GM23338 (cell line): ENCODE measurements at regions not wholly inside any gene's neighbourhood (a gene's known extent, or its start where the extent isn't known, plus 50 kb on each side); places are given as distances from the start of the nearest gene placed in this dataset.

ENCODE experiments used
- ATAC-seq: fragments of 200-7000 bp; cut with Tn5 transposase; 3 replicates; pipeline ENCODE4 v1.9.1; 2020
- DNase-seq: peaks from one replicate; pipeline ENCODE4 v3.0.0-alpha.2; 2015; ENCODE audit warnings: low spot score
- H2AFZ ChIP-seq: fragments of 200-600 bp; sonication (generic); 2 replicates; pipeline ENCODE4 v1.8.0; 2016; ENCODE audit warnings: antibody characterized with exemption, mild to moderate bottlenecking, moderate library complexity
- H3F3A ChIP-seq: fragments of 200-600 bp; sonication (generic); replicated peaks from 2 replicates; pipeline ENCODE4 v1.8.0; 2017; ENCODE audit warnings: antibody characterized with exemption, mixed run types, low read depth
- H3K27ac ChIP-seq: fragments of 200-600 bp; sonication (generic); 2 replicates; pipeline ENCODE4 v1.6.1; 2016; ENCODE audit warnings: low read depth
- H3K27me3 ChIP-seq: fragments of 200-600 bp; sonication (generic); 2 replicates; pipeline ENCODE4 v1.8.0; 2016; ENCODE audit warnings: mild to moderate bottlenecking, mixed run types, moderate library complexity; ENCODE audit not compliant: insufficient read depth
- H3K36me3 ChIP-seq: fragments of 200-600 bp; sonication (generic); 2 replicates; pipeline ENCODE4 v1.8.0; 2016; ENCODE audit warnings: mild to moderate bottlenecking; ENCODE audit not compliant: insufficient read depth
- H3K4me1 ChIP-seq: fragments of 200-600 bp; sonication (generic); 2 replicates; pipeline ENCODE4 v1.8.0; 2016; ENCODE audit warnings: mild to moderate bottlenecking, moderate library complexity; ENCODE audit not compliant: insufficient read depth
- H3K4me2 ChIP-seq: fragments of 200-600 bp; sonication (generic); 2 replicates; pipeline ENCODE4 v1.7.1; 2017; ENCODE audit warnings: mixed run types
- H3K4me3 ChIP-seq: fragments of 200-600 bp; sonication (generic); 2 replicates; pipeline ENCODE4 v1.6.1; 2016; ENCODE audit warnings: mixed run types
- H3K79me2 ChIP-seq: fragments of 200-600 bp; sonication (generic); replicated peaks from 2 replicates; pipeline ENCODE4 v1.8.0; 2017; ENCODE audit warnings: mild to moderate bottlenecking; ENCODE audit not compliant: insufficient read depth
- H3K9me2 ChIP-seq: fragments of 200-600 bp; sonication (generic); 2 replicates; pipeline ENCODE4 v1.8.0; 2017; ENCODE audit not compliant: insufficient read depth
- H4K20me1 ChIP-seq: fragments of 200-600 bp; sonication (generic); replicated peaks from 2 replicates; pipeline ENCODE4 v1.8.0; 2017; ENCODE audit warnings: mild to moderate bottlenecking; ENCODE audit not compliant: insufficient read depth
- H3K27ac Mint-ChIP-seq: 2 replicates; pipeline ENCODE4 v1.8.0; 2020; ENCODE audit warnings: inconsistent platforms, mild to moderate bottlenecking, moderate library complexity, mixed read lengths
- H3K27me3 Mint-ChIP-seq: 3 replicates; pipeline ENCODE4 v1.8.0; 2022; ENCODE audit warnings: low read depth, mild to moderate bottlenecking, moderate library complexity, mixed read lengths, inconsistent platforms; ENCODE audit not compliant: insufficient read depth, poor library complexity
- H3K36me3 Mint-ChIP-seq: 3 replicates; pipeline ENCODE4 v1.8.0; 2021; ENCODE audit warnings: low read depth, mild to moderate bottlenecking, inconsistent platforms, moderate library complexity, mixed read lengths
- H3K4me1 Mint-ChIP-seq: 3 replicates; pipeline ENCODE4 v1.8.0; 2020; ENCODE audit warnings: mild to moderate bottlenecking, inconsistent platforms, mixed read lengths
- H3K4me3 Mint-ChIP-seq: 3 replicates; pipeline ENCODE4 v1.8.0; 2021; ENCODE audit warnings: moderate library complexity, mild to moderate bottlenecking, inconsistent platforms, mixed read lengths
- H3K9me3 Mint-ChIP-seq: 3 replicates; pipeline ENCODE4 v1.8.0; 2020; ENCODE audit warnings: moderate library complexity, mild to moderate bottlenecking, inconsistent platforms, mixed read lengths
- CREB1 ChIP-seq: fragments of 250-450 bp; sonication (Bioruptor Pico); IDR thresholded peaks from 2 replicates; pipeline ENCODE4 v1.5.0; 2020; ENCODE audit warnings: low read depth, mild to moderate bottlenecking, moderate library complexity
- CTCF ChIP-seq, 2 experiments: fragments of 200-600 bp in 1 of 2; sonication (generic) in 1 of 2; conservative IDR thresholded peaks; 2 replicates each; pipeline versions ENCODE4 v1.5.1 to v1.6.1; 2016 to 2017; ENCODE audit warnings: antibody characterized with exemption in 2 of 2, low read depth in 2 of 2, mild to moderate bottlenecking in 2 of 2, moderate library complexity in 1 of 2
- ETS1 ChIP-seq: IDR thresholded peaks from 2 replicates; pipeline ENCODE4 v1.6.1; 2016; ENCODE audit warnings: antibody characterized with exemption
- EZH2 ChIP-seq: fragments of 200-600 bp; sonication (generic); IDR thresholded peaks from one replicate; pipeline ENCODE4 v1.8.0; 2017; ENCODE audit warnings: antibody characterized with exemption, mild to moderate bottlenecking, low read depth; ENCODE audit not compliant: unreplicated experiment
- EZH2phosphoT487 ChIP-seq: fragments of 200-600 bp; sonication (generic); IDR thresholded peaks from one replicate; pipeline ENCODE4 v1.8.1; 2018; ENCODE audit warnings: antibody characterized with exemption; ENCODE audit not compliant: unreplicated experiment
- JUNB ChIP-seq: IDR thresholded peaks from one replicate; pipeline ENCODE4 v1.6.1; 2016; ENCODE audit warnings: antibody characterized with exemption; ENCODE audit not compliant: unreplicated experiment
- NANOG ChIP-seq: IDR thresholded peaks from 2 replicates; pipeline ENCODE4 v1.6.1; 2016; ENCODE audit warnings: antibody characterized with exemption, borderline replicate concordance
- REST ChIP-seq: IDR thresholded peaks from one replicate; pipeline ENCODE4 v1.6.1; 2018; ENCODE audit warnings: antibody characterized with exemption; ENCODE audit not compliant: unreplicated experiment
- STAT1 ChIP-seq: IDR thresholded peaks from one replicate; pipeline ENCODE4 v1.6.1; 2016; ENCODE audit warnings: antibody characterized with exemption; ENCODE audit not compliant: unreplicated experiment
- ZNF114 ChIP-seq: fragments of 250-450 bp; sonication (Bioruptor Pico); IDR thresholded peaks from 2 replicates; pipeline ENCODE4 v1.5.0; 2020; ENCODE audit warnings: mild to moderate bottlenecking, moderate library complexity
- ZNF331 ChIP-seq: fragments of 250-450 bp; sonication (Bioruptor Pico); IDR thresholded peaks from 2 replicates; pipeline ENCODE4 v1.5.0; 2020; ENCODE audit warnings: low read depth, mild to moderate bottlenecking, moderate library complexity
- ZNF462 ChIP-seq: fragments of 250-450 bp; sonication (Bioruptor Pico); IDR thresholded peaks from 2 replicates; pipeline ENCODE4 v1.5.0; 2020; ENCODE audit warnings: mild to moderate bottlenecking, moderate library complexity

- Histone ChIP-seq H3K79me2 (no peaks in the 10 kb centered on the region), H3K27me3 (no peaks in the 10 kb centered on the region), H3K4me2 (no peak overlapping the region), H2AFZ (no peak overlapping the region), H3K9me2 (no peaks in the 10 kb centered on the region), H3F3A (no peaks in the 10 kb centered on the region), H4K20me1 (no peaks in the 10 kb centered on the region), H3K36me3 (no peaks in the 10 kb centered on the region), H3K4me3 (no peak overlapping the region), H3K4me1 (no peaks in the 10 kb centered on the region), H3K27ac (no peak overlapping the region)
- Mint-ChIP-seq H3K4me1 (peaks cover 9% of the 10 kb centered on the region), H3K27me3 (peaks cover 3% of the 10 kb centered on the region), H3K9me3 (no peaks in the 10 kb centered on the region), H3K4me3 (no peak overlapping the region), H3K36me3 (no peaks in the 10 kb centered on the region), H3K27ac (no peak overlapping the region)
- TF ChIP-seq ZNF114 (CRISPR knock-in tag) = no peak
- no peak for TF ChIP-seq ZNF462 (CRISPR knock-in tag)
- TF ChIP-seq NANOG = no peak
- TF ChIP-seq REST = no peak
- no peak for TF ChIP-seq EZH2
- TF ChIP-seq CREB1 (CRISPR knock-in tag) = no peak
- TF ChIP-seq EZH2phosphoT487 = no peak
- no peak for TF ChIP-seq STAT1
- no peak for TF ChIP-seq ZNF331 (CRISPR knock-in tag)
- no peak for TF ChIP-seq JUNB
- TF ChIP-seq CTCF (conservative IDR thresholded peaks at IDR 0.05; ENCODE audit: low read depth in 2 of 2) = no peak
- TF ChIP-seq ETS1 = no peak
- ATAC-seq = no peak
- DNase-seq = no peak
These were observed 221.7 kb downstream of the BCOR start for GRCh38 chrX:39875834-39876628.
